Mesendoderm (in vitro differentiated cells): ENCODE measurements at regions not wholly inside any gene's neighbourhood (a gene's known extent, or its start where the extent isn't known, plus 50 kb on each side); places are given as distances from the start of the nearest gene placed in this dataset.

Experiments
- DNase-seq: peaks from one replicate; pipeline ENCODE4 v3.0.0; 2013
- H2AK5ac ChIP-seq: 2 replicates; pipeline ENCODE4 v1.6.1; 2013; ENCODE audit warnings: low read length, inconsistent platforms
- H2BK120ac ChIP-seq: 2 replicates; pipeline ENCODE4 v1.6.1; 2013; ENCODE audit warnings: low read depth, mild to moderate bottlenecking, low read length, moderate library complexity, mixed read lengths
- H2BK15ac ChIP-seq: replicated peaks from 2 replicates; pipeline ENCODE4 v1.6.1; 2013; ENCODE audit warnings: low read depth, mild to moderate bottlenecking, moderate library complexity
- H2BK5ac ChIP-seq: 2 replicates; pipeline ENCODE4 v1.6.1; 2013; ENCODE audit warnings: low read length, inconsistent platforms
- H3K18ac ChIP-seq: 2 replicates; pipeline ENCODE4 v1.6.1; 2013; ENCODE audit warnings: mild to moderate bottlenecking, low read length, mixed read lengths
- H3K23ac ChIP-seq: one replicate; pipeline ENCODE4 v1.6.1; 2013; ENCODE audit warnings: low read length
- H3K27ac ChIP-seq: 2 replicates; pipeline ENCODE4 v1.5.1; 2013; ENCODE audit warnings: low read depth, mild to moderate bottlenecking, inconsistent platforms, low read length, moderate library complexity
- H3K27me3 ChIP-seq: 2 replicates; pipeline ENCODE4 v1.6.1; 2013; ENCODE audit warnings: low read length, control low read depth, mild to moderate bottlenecking, inconsistent platforms; ENCODE audit not compliant: insufficient read depth, poor library complexity
- H3K36me3 ChIP-seq: 2 replicates; pipeline ENCODE4 v1.6.1; 2013; ENCODE audit warnings: low read length, inconsistent platforms; ENCODE audit not compliant: control insufficient read depth, insufficient read depth
- H3K4ac ChIP-seq: one replicate; pipeline ENCODE4 v1.6.1; 2013; ENCODE audit warnings: low read depth, mild to moderate bottlenecking, low read length, moderate library complexity
- H3K4me1 ChIP-seq: 2 replicates; pipeline ENCODE4 v1.6.1; 2013; ENCODE audit warnings: low read depth, low read length, inconsistent platforms; ENCODE audit not compliant: control insufficient read depth
- H3K4me2 ChIP-seq: 2 replicates; pipeline ENCODE4 v1.6.1; 2013; ENCODE audit warnings: low read length
- H3K4me3 ChIP-seq: 2 replicates; pipeline ENCODE4 v1.5.1; 2013; ENCODE audit warnings: mild to moderate bottlenecking, low read length
- H3K56ac ChIP-seq: one replicate; pipeline ENCODE4 v1.6.1; 2013; ENCODE audit warnings: low read length
- H3K79me1 ChIP-seq: 2 replicates; pipeline ENCODE4 v1.6.1; 2013; ENCODE audit warnings: low read length, inconsistent platforms
- H3K79me2 ChIP-seq: 2 replicates; pipeline ENCODE4 v1.6.1; 2013; ENCODE audit warnings: mild to moderate bottlenecking, low read length; ENCODE audit not compliant: control insufficient read depth, insufficient read depth
- H3K9ac ChIP-seq: 2 replicates; pipeline ENCODE4 v1.6.1; 2013; ENCODE audit warnings: low read length, inconsistent platforms
- H4K5ac ChIP-seq: one replicate; pipeline ENCODE4 v1.6.1; 2013; ENCODE audit warnings: low read length
- H4K8ac ChIP-seq: one replicate; pipeline ENCODE4 v1.6.1; 2013; ENCODE audit warnings: low read depth, mild to moderate bottlenecking, control low read depth, low read length, moderate library complexity
- WGBS: extraction: QIAGEN DNeasy Blood & Tissue Kit; methylation state at CpG from one replicate; pipeline ENCODE4 v1.1.7; 2013; ENCODE audit warnings: low lambda C conversion rate, missing lambda C conversion rate; ENCODE audit not compliant: insufficient coverage; ENCODE audit errors: extremely low coverage; 5-methylcytosine and 5-hydroxymethylcytosine counted together

DNA sequence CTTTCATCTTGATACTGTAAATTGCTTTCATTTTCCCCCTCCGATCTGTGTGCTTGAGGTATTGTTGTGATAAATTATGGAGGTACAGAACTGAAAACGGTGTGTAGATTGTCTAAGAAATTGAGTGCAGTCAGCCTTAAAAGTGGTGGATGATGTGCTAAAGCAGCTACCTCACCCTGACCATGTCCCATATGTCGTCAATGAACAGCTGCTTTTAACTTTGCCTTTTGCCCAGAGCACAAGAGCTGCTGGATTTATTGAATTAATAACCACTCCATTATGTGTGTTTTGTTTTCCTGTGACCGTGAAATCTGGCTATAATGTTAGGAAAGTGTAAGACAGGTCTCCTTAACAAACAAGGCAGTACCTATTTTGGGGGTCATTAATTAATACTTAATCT, 581.9 kb upstream of the PITX2 start:
- no peak overlapping the region for H3K4me2 ChIP-seq
- H3K27ac ChIP-seq, result no peak overlapping the region
- no peak for DNase-seq
- no CpG with 5 or more reads among the region's 4 CpGs for WGBS
- no peak overlapping the region for H2BK5ac ChIP-seq
- H3K27me3 ChIP-seq, result no peaks in the 10 kb centered on the region
- H3K18ac ChIP-seq, result no peak overlapping the region
- no peak overlapping the region for H4K5ac ChIP-seq
- no peak overlapping the region for H2BK15ac ChIP-seq
- no peaks in the 10 kb centered on the region for H3K79me1 ChIP-seq
- no peaks in the 10 kb centered on the region for H3K36me3 ChIP-seq
- no peak overlapping the region for H2AK5ac ChIP-seq
- no peak overlapping the region for H4K8ac ChIP-seq
- H2BK120ac ChIP-seq, result no peak overlapping the region
- H3K4ac ChIP-seq, result no peak overlapping the region
- peaks cover 2% of the 10 kb centered on the region for H3K4me1 ChIP-seq
- no peak overlapping the region for H3K9ac ChIP-seq
- no peak overlapping the region for H3K4me3 ChIP-seq
- no peak overlapping the region for H3K23ac ChIP-seq
- H3K56ac ChIP-seq, result no peak overlapping the region
- H3K79me2 ChIP-seq, result no peaks in the 10 kb centered on the region

DNA sequence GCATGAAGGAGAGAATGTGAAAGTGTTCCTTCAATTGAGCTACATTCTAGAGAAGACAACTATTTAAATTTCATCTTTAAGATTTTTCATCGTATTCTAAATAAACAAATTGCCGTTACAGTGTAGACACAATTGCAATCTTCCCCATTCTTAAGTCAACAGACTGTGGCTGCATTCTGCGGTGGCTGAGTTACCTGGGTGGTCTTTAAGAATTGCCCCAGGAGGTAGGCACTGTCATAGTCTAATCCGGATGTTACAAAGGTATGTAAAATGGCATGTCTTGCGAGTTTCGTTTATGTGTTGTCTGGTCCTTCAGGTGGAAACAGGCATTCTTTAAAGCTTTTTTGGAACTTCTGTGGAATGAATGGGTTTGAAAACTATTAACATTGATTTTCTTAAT, 586.1 kb upstream of the PITX2 start:
- no peak overlapping the region for H4K5ac ChIP-seq
- H4K8ac ChIP-seq, result no peak overlapping the region
- WGBS, result no CpG with 5 or more reads among the region's 6 CpGs
- no peak overlapping the region for H2AK5ac ChIP-seq
- no peak overlapping the region for H3K27ac ChIP-seq
- DNase-seq, result peak; percentile 78
- H2BK15ac ChIP-seq, result no peak overlapping the region
- no peaks in the 10 kb centered on the region for H3K36me3 ChIP-seq
- H3K9ac ChIP-seq, result no peak overlapping the region
- H2BK120ac ChIP-seq, result no peak overlapping the region
- H3K4me2 ChIP-seq, result no peak overlapping the region
- H3K4me3 ChIP-seq, result no peak overlapping the region
- H3K4me1 ChIP-seq, result peaks cover 2% of the 10 kb centered on the region
- no peak overlapping the region for H3K23ac ChIP-seq
- H3K56ac ChIP-seq, result no peak overlapping the region
- no peaks in the 10 kb centered on the region for H3K79me1 ChIP-seq
- H2BK5ac ChIP-seq, result no peak overlapping the region
- no peak overlapping the region for H3K4ac ChIP-seq
- H3K18ac ChIP-seq, result no peak overlapping the region
- no peaks in the 10 kb centered on the region for H3K79me2 ChIP-seq
- H3K27me3 ChIP-seq, result no peaks in the 10 kb centered on the region

DNA sequence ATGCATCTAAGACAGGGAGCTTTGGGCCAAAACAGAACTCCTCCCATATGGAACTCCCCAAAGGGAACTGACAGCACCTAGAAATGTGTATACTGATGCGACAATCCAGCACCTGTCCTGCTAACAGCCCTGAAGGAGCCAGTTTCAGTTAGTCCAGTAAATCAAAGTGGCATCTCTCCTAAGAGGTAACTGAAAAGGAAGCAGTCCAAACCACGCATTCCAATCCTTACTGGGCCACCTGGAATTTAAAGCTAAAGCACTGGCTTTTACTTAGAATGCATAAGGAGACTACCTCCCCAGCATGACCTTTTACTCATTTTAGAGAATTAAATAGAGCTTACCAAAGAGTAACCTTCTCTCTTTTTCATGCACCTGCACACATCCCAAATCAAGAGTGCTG, 586.8 kb upstream of the PITX2 start:
- H2BK120ac ChIP-seq, result no peak overlapping the region
- no peak overlapping the region for H3K4ac ChIP-seq
- H3K18ac ChIP-seq, result no peak overlapping the region
- no peaks in the 10 kb centered on the region for H3K79me1 ChIP-seq
- WGBS, result no CpG with 5 or more reads among the region's 2 CpGs
- no peak overlapping the region for H3K27ac ChIP-seq
- H3K56ac ChIP-seq, result peak overlapping the region; percentile 43
- no peaks in the 10 kb centered on the region for H3K36me3 ChIP-seq
- no peak overlapping the region for H3K23ac ChIP-seq
- H3K9ac ChIP-seq, result no peak overlapping the region
- H3K27me3 ChIP-seq, result no peaks in the 10 kb centered on the region
- H2BK15ac ChIP-seq, result no peak overlapping the region
- no peaks in the 10 kb centered on the region for H3K79me2 ChIP-seq
- H3K4me3 ChIP-seq, result no peak overlapping the region
- H3K4me1 ChIP-seq, result peaks cover 2% of the 10 kb centered on the region
- no peak overlapping the region for H4K8ac ChIP-seq
- H2AK5ac ChIP-seq, result no peak overlapping the region
- peak; percentile 59 for DNase-seq
- no peak overlapping the region for H3K4me2 ChIP-seq
- H4K5ac ChIP-seq, result no peak overlapping the region
- H2BK5ac ChIP-seq, result no peak overlapping the region

DNA sequence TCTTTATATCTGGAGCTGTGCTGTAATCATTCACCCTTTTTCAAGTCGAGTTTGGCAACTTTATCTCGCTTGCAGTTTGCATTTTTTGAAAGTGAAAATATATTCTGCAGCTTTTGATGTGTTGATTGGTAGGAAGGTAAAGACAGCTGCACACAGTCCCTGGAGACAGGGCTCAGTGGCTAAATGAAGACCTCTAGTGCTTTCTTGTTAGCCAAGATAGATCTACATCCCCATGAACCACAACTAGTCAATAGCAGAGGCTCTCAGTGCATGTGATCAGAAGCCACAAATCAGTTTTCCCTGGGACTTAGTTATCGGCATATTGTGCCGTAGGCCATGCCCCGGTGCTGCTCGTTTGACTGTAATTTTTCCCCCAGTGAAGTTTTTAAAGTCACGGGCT, 587.7 kb upstream of the PITX2 start:
- H3K4me1 ChIP-seq, result peaks cover 2% of the 10 kb centered on the region
- no peak overlapping the region for H3K27ac ChIP-seq
- no peak overlapping the region for H3K23ac ChIP-seq
- no CpG with 5 or more reads among the region's 7 CpGs for WGBS
- no peak overlapping the region for H3K9ac ChIP-seq
- H3K79me1 ChIP-seq, result no peaks in the 10 kb centered on the region
- no peaks in the 10 kb centered on the region for H3K79me2 ChIP-seq
- H2BK120ac ChIP-seq, result no peak overlapping the region
- no peak overlapping the region for H3K18ac ChIP-seq
- H3K4me2 ChIP-seq, result no peak overlapping the region
- H3K56ac ChIP-seq, result no peak overlapping the region
- no peak overlapping the region for H2AK5ac ChIP-seq
- no peak overlapping the region for H4K8ac ChIP-seq
- no peak overlapping the region for H4K5ac ChIP-seq
- H3K4ac ChIP-seq, result no peak overlapping the region
- H2BK15ac ChIP-seq, result no peak overlapping the region
- no peaks in the 10 kb centered on the region for H3K27me3 ChIP-seq
- H3K36me3 ChIP-seq, result no peaks in the 10 kb centered on the region
- no peak overlapping the region for H2BK5ac ChIP-seq
- no peak overlapping the region for H3K4me3 ChIP-seq
- DNase-seq, result no peak

DNA sequence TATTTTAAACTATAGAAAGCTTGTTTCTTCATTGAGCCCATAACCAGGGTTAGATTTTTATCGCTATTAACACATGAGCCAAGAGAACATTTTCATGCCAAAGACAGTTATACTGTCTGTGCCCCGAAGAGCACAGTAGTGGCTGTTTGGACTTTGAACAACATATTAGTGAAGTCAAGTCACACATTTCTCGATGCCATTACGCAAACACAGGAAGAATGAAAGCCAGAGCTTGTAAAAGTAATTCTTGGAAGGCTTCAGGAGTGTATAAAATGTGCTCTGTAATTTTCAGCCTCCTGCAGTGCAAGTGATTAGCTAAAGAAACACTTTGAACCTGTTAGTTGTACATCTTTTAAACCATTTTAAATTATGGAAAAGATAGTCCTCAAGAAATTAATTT, 590.7 kb upstream of the PITX2 start:
- Histone ChIP-seq H3K27ac (no peak overlapping the region), H3K36me3 (no peaks in the 10 kb centered on the region), H3K23ac (no peak overlapping the region), H4K5ac (no peak overlapping the region), H3K18ac (no peak overlapping the region), H3K4me1 (peaks cover 2% of the 10 kb centered on the region), H3K9ac (no peak overlapping the region), H3K79me1 (no peaks in the 10 kb centered on the region), H2AK5ac (no peak overlapping the region), H3K4me3 (no peak overlapping the region), H2BK15ac (no peak overlapping the region), H3K4me2 (no peak overlapping the region), H3K27me3 (no peaks in the 10 kb centered on the region), H2BK120ac (no peak overlapping the region), H3K4ac (no peak overlapping the region), H3K79me2 (no peaks in the 10 kb centered on the region), H2BK5ac (no peak overlapping the region), H3K56ac (no peak overlapping the region), H4K8ac (no peak overlapping the region)
- no peak for DNase-seq
- whole genome bisulfite sequencing, result no CpG with 5 or more reads among the region's 4 CpGs

DNA sequence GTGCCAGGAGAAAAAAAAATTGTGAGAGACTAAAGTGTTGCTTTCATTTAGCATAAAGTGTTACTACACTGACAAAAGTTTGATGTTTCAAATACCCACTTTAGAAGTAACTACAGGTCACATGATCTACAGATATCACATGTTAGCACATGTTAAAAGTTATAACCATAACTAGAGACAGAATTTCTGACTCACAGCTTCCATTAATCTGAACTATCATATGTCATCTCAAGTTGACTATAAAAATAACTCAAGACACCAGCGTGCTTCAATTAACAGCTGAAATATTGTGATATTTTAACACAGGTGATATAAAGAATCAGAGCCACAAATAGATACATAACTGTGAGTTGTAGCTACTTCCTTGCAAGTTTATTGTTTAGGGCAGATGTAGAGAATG, 591.5 kb upstream of the PITX2 start:
- Histone ChIP-seq H2AK5ac (no peak overlapping the region), H3K79me2 (no peaks in the 10 kb centered on the region), H3K79me1 (no peaks in the 10 kb centered on the region), H4K5ac (no peak overlapping the region), H3K27me3 (no peaks in the 10 kb centered on the region), H3K4me3 (no peak overlapping the region), H3K4ac (no peak overlapping the region), H3K56ac (no peak overlapping the region), H3K4me2 (no peak overlapping the region), H3K36me3 (no peaks in the 10 kb centered on the region), H3K27ac (no peak overlapping the region), H2BK120ac (no peak overlapping the region), H4K8ac (no peak overlapping the region), H2BK15ac (no peak overlapping the region), H3K9ac (no peak overlapping the region), H2BK5ac (no peak overlapping the region), H3K23ac (no peak overlapping the region), H3K4me1 (peaks cover 2% of the 10 kb centered on the region), H3K18ac (no peak overlapping the region)
- WGBS, result no CpG with 5 or more reads among the region's 1 CpG
- no peak for DNase-seq
